IMR-90 (cell line): ENCODE measurements at regions not wholly inside any gene's neighbourhood (a gene's known extent, or its start where the extent isn't known, plus 50 kb on each side); places are given as distances from the start of the nearest gene placed in this dataset.

Experiments
- ATAC-seq: fragments of 200-7000 bp; cut with Tn5 transposase; 2 replicates; pipeline ENCODE4 v1.9.1; 2020; ENCODE audit warnings: low read depth, mild to moderate bottlenecking, moderate library complexity
- BruUV-seq: library from RNA; stranded (reverse); fragments of 400-500 nt; replicated peaks from 2 replicates; lab custom pipeline; 2021; lab: Mats Ljungman, UMichigan
- CTCF ChIA-PET: fragments of 300-600 bp; formaldehyde crosslinking; extraction: SDS; loops from one replicate; lab custom pipeline; 2021; ENCODE audit warnings: antibody characterized with exemption; lab: Yijun Ruan, JAX
- POLR2A ChIA-PET: fragments of 300-600 bp; sonication (Branson Sonifier 250); formaldehyde crosslinking; loops from one replicate; lab custom pipeline; 2022; ENCODE audit warnings: antibody characterized with exemption; ENCODE audit not compliant: unreplicated experiment; lab: Charles Lee
- DNase-seq: peaks from one replicate; pipeline ENCODE4 v3.0.0; 2013
- H2AFZ ChIP-seq: replicated peaks from 2 replicates; pipeline ENCODE3; 2013; ENCODE audit warnings: low read length, mild to moderate bottlenecking; ENCODE audit not compliant: poor library complexity
- H2AK5ac ChIP-seq: 2 replicates; pipeline ENCODE4 v1.6.1; 2013; ENCODE audit warnings: low read depth, low read length, inconsistent platforms
- H2AK9ac ChIP-seq: replicated peaks from 2 replicates; pipeline ENCODE3; 2013; ENCODE audit warnings: mild to moderate bottlenecking, low read depth, low read length, moderate library complexity; ENCODE audit not compliant: poor library complexity
- H2BK120ac ChIP-seq: 2 replicates; pipeline ENCODE4 v1.6.1; 2013; ENCODE audit warnings: low read depth, low read length, inconsistent platforms
- H2BK15ac ChIP-seq: 3 replicates; pipeline ENCODE4 v1.6.1; 2013; ENCODE audit warnings: low read depth, low read length, inconsistent platforms
- H2BK20ac ChIP-seq: 2 replicates; pipeline ENCODE4 v1.6.1; 2013; ENCODE audit warnings: low read depth, mild to moderate bottlenecking, inconsistent platforms, low read length, moderate library complexity
- H2BK5ac ChIP-seq: 2 replicates; pipeline ENCODE4 v1.6.1; 2013; ENCODE audit warnings: mild to moderate bottlenecking, low read depth, low read length, inconsistent platforms; ENCODE audit not compliant: poor library complexity, severe bottlenecking
- H3K14ac ChIP-seq: replicated peaks from 2 replicates; pipeline ENCODE4 v1.6.1; 2013; ENCODE audit warnings: low read depth, low read length, inconsistent platforms
- H3K18ac ChIP-seq: 2 replicates; pipeline ENCODE4 v1.6.1; 2013; ENCODE audit warnings: low read depth, low read length, control low read depth
- H3K23ac ChIP-seq: 2 replicates; pipeline ENCODE4 v1.6.1; 2013; ENCODE audit warnings: low read depth, low read length, inconsistent platforms
- H3K27ac ChIP-seq: 2 replicates; pipeline ENCODE4 v1.5.1; 2013; ENCODE audit warnings: mild to moderate bottlenecking, control low read depth, low read length; ENCODE audit not compliant: insufficient read depth
- H3K27me3 ChIP-seq: 2 replicates; pipeline ENCODE4 v1.6.1; 2013; ENCODE audit warnings: low read length; ENCODE audit not compliant: control insufficient read depth, insufficient read depth
- H3K36me3 ChIP-seq: 2 replicates; pipeline ENCODE4 v1.6.1; 2013; ENCODE audit warnings: low read length, mixed read lengths; ENCODE audit not compliant: control insufficient read depth, insufficient read depth
- H3K4ac ChIP-seq: 2 replicates; pipeline ENCODE4 v1.6.1; 2013; ENCODE audit warnings: low read depth, low read length, inconsistent platforms
- H3K4me1 ChIP-seq: 2 replicates; pipeline ENCODE4 v1.6.1; 2013; ENCODE audit warnings: low read length, mixed read lengths; ENCODE audit not compliant: control insufficient read depth, insufficient read depth
- H3K4me2 ChIP-seq: 2 replicates; pipeline ENCODE4 v1.6.1; 2013; ENCODE audit warnings: low read depth, mild to moderate bottlenecking, control low read depth, low read length, moderate library complexity
- H3K4me3 ChIP-seq: 2 replicates; pipeline ENCODE4 v1.5.1; 2013; ENCODE audit warnings: low read depth, mild to moderate bottlenecking, control low read depth, low read length, moderate library complexity; ENCODE audit not compliant: insufficient read depth
- H3K56ac ChIP-seq: 2 replicates; pipeline ENCODE4 v1.6.1; 2013; ENCODE audit warnings: low read length, inconsistent platforms; ENCODE audit not compliant: insufficient read depth; ENCODE audit errors: extremely low read depth
- H3K79me1 ChIP-seq, 2 experiments: 2 replicates each; pipeline ENCODE4 v1.6.1; 2013; ENCODE audit warnings: low read length in 2 of 2, inconsistent platforms in 1 of 2, low read depth in 1 of 2
- H3K9ac ChIP-seq: 2 replicates; pipeline ENCODE4 v1.6.1; 2013; ENCODE audit warnings: low read depth, low read length, control low read depth
- H3K9me1 ChIP-seq: 2 replicates; pipeline ENCODE4 v1.6.1; 2013; ENCODE audit warnings: low read length, inconsistent platforms; ENCODE audit not compliant: insufficient read depth
- H3K9me3 ChIP-seq: 2 replicates; pipeline ENCODE4 v1.6.1; 2013; ENCODE audit warnings: low read length; ENCODE audit not compliant: control insufficient read depth, insufficient read depth
- H4K20me1 ChIP-seq: 2 replicates; pipeline ENCODE4 v1.6.1; 2013; ENCODE audit warnings: low read length, inconsistent platforms; ENCODE audit not compliant: insufficient read depth
- H4K5ac ChIP-seq: 2 replicates; pipeline ENCODE4 v1.6.1; 2013; ENCODE audit warnings: mild to moderate bottlenecking, low read depth, low read length, control low read depth
- H4K8ac ChIP-seq, 2 experiments: 2 replicates each; pipeline ENCODE4 v1.6.1; 2013; ENCODE audit warnings: low read depth in 2 of 2, low read length in 2 of 2, control low read depth in 1 of 2, inconsistent platforms in 1 of 2
- H4K91ac ChIP-seq: 2 replicates; pipeline ENCODE4 v1.6.1; 2013; ENCODE audit warnings: low read depth, low read length, inconsistent platforms; ENCODE audit not compliant: insufficient read depth
- BHLHE40 ChIP-seq: fragments of 150-350 bp; IDR thresholded peaks from 2 replicates; pipeline ENCODE4 v1.6.1; 2016; ENCODE audit warnings: mild to moderate bottlenecking, low read depth, low read length
- CEBPB ChIP-seq: IDR thresholded peaks from 2 replicates; pipeline ENCODE4 v1.6.1; 2012; ENCODE audit warnings: low read depth, low read length, improper control_type of control experiment
- CHD1 ChIP-seq: IDR thresholded peaks from 2 replicates; pipeline ENCODE4 v1.6.1; 2012; ENCODE audit warnings: low read depth, low read length, improper control_type of control experiment
- CTCF ChIP-seq: conservative IDR thresholded peaks from 2 replicates; pipeline ENCODE4 v1.5.1; 2012; ENCODE audit warnings: mild to moderate bottlenecking, low read depth, low read length, improper control_type of control experiment
- FOS ChIP-seq: fragments of 150-350 bp; IDR thresholded peaks from 2 replicates; pipeline ENCODE4 v1.6.1; 2016; ENCODE audit warnings: low read depth, low read length
- MAFK ChIP-seq: IDR thresholded peaks from 2 replicates; pipeline ENCODE4 v1.6.1; 2012; ENCODE audit warnings: low read depth, low read length, improper control_type of control experiment
- MAZ ChIP-seq: IDR thresholded peaks from 2 replicates; pipeline ENCODE4 v1.6.1; 2012; ENCODE audit warnings: low read depth, mild to moderate bottlenecking, low read length, improper control_type of control experiment, moderate library complexity, borderline replicate concordance
- MXI1 ChIP-seq: IDR thresholded peaks from 2 replicates; pipeline ENCODE4 v1.6.1; 2012; ENCODE audit warnings: low read depth, mild to moderate bottlenecking, low read length, moderate library complexity, borderline replicate concordance
- NFE2L2 ChIP-seq: fragments of 150-350 bp; IDR thresholded peaks from 2 replicates; pipeline ENCODE4 v1.6.1; 2016; ENCODE audit warnings: low read depth, mild to moderate bottlenecking, low read length
- POLR2A ChIP-seq: IDR thresholded peaks from 2 replicates; pipeline ENCODE4 v1.6.1; 2012; ENCODE audit warnings: mild to moderate bottlenecking, low read depth, low read length
- RAD21 ChIP-seq: IDR thresholded peaks from 2 replicates; pipeline ENCODE4 v1.6.1; 2012; ENCODE audit warnings: low read length, improper control_type of control experiment
- RCOR1 ChIP-seq: IDR thresholded peaks from 2 replicates; pipeline ENCODE4 v1.6.1; 2012; ENCODE audit warnings: mild to moderate bottlenecking, low read length, improper control_type of control experiment; ENCODE audit not compliant: insufficient replicate concordance
- RFX5 ChIP-seq: IDR thresholded peaks from 2 replicates; pipeline ENCODE4 v1.8.0; 2012; ENCODE audit warnings: low read depth, mild to moderate bottlenecking, low read length, moderate library complexity
- SMC3 ChIP-seq: fragments of 150-350 bp; IDR thresholded peaks from 2 replicates; pipeline ENCODE4 v1.6.1; 2016; ENCODE audit warnings: low read depth, mild to moderate bottlenecking, antibody characterized with exemption, low read length, moderate library complexity
- WGBS, 2 experiments: methylation state at CpG; one replicate each; pipeline versions ENCODE4 v1.1.5 to v1.1.7; 2013; ENCODE audit warnings: missing lambda C conversion rate in 2 of 2; ENCODE audit not compliant: insufficient read length in 1 of 2; ENCODE audit errors: extremely low coverage in 2 of 2; 5-methylcytosine and 5-hydroxymethylcytosine counted together
- dilution Hi-C: fragments of 300-500 bp; cut with HindIII; formaldehyde crosslinking; loops from one replicate; pipeline ENCODE4 v1.14.3; 2018; ENCODE audit warnings: low sequenced_read_pairs; ENCODE audit not compliant: unreplicated experiment
- in situ Hi-C: fragments of 300-500 bp; cut with MboI; formaldehyde crosslinking; loops from 3 replicates; pipeline ENCODE4 v1.14.3; 2019; ENCODE audit warnings: low sequenced_read_pairs, inconsistent platforms, mixed read lengths
- intact Hi-C: fragments of 100-400 bp; cut with micrococcal nuclease; formaldehyde crosslinking; loops from 2 replicates; pipeline ENCODE4 v1.10.0; 2022
- TF ChIP-seq, protein P1 (sequence below): fragments of 150-350 bp; IDR thresholded peaks from 2 replicates; pipeline ENCODE4 v1.6.1; 2017; ENCODE audit warnings: mild to moderate bottlenecking, antibody characterized with exemption, low read length, low read depth
- TF ChIP-seq, protein P2 (sequence below): fragments of 150-350 bp; IDR thresholded peaks from 2 replicates; pipeline ENCODE4 v1.6.1; 2016; ENCODE audit warnings: low read depth, mild to moderate bottlenecking, low read length, moderate library complexity, borderline replicate concordance

GRCh38 chr2:123762221-123762620 is 262.9 kb upstream of the CNTNAP5 start:
- DNase-seq, result no peak
- no peaks in the 10 kb centered on the region for H3K27me3 ChIP-seq
- in situ Hi-C loops, result no loop called here
- H2BK5ac ChIP-seq, result no peak overlapping the region
- no TSS peak for BruUV-seq
- peaks cover 7% of the 10 kb centered on the region for H3K9me3 ChIP-seq
- no peak overlapping the region for H2BK15ac ChIP-seq
- WGBS, 2 experiments, result no CpG with 5 or more reads among the region's 6 CpGs
- no peak overlapping the region for H4K5ac ChIP-seq
- no peaks in the 10 kb centered on the region for H4K20me1 ChIP-seq
- TF ChIP-seq NFE2L2 (no peak), BHLHE40 (no peak), POLR2A (no peak), FOS (no peak), RAD21 (no peak), MXI1 (no peak), RFX5 (no peak), CEBPB (no peak), RCOR1 (no peak), CHD1 (no peak), MAZ (no peak), CTCF (no peak), SMC3 (no peak), MAFK (no peak)
- TF ChIP-seq, protein P1, sequence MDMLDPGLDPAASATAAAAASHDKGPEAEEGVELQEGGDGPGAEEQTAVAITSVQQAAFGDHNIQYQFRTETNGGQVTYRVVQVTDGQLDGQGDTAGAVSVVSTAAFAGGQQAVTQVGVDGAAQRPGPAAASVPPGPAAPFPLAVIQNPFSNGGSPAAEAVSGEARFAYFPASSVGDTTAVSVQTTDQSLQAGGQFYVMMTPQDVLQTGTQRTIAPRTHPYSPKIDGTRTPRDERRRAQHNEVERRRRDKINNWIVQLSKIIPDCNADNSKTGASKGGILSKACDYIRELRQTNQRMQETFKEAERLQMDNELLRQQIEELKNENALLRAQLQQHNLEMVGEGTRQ, result no peak
- TF ChIP-seq, protein P2, sequence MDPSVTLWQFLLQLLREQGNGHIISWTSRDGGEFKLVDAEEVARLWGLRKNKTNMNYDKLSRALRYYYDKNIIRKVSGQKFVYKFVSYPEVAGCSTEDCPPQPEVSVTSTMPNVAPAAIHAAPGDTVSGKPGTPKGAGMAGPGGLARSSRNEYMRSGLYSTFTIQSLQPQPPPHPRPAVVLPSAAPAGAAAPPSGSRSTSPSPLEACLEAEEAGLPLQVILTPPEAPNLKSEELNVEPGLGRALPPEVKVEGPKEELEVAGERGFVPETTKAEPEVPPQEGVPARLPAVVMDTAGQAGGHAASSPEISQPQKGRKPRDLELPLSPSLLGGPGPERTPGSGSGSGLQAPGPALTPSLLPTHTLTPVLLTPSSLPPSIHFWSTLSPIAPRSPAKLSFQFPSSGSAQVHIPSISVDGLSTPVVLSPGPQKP, result no peak
- no peak overlapping the region for H3K9ac ChIP-seq
- no peak for ATAC-seq
- no peak overlapping the region for H2AFZ ChIP-seq
- no peak overlapping the region for H3K56ac ChIP-seq
- no peaks in the 10 kb centered on the region for H3K79me1 ChIP-seq
- intact Hi-C loops, result no loop called here
- CTCF ChIA-PET, result no interaction called here
- no peak overlapping the region for H3K23ac ChIP-seq
- no peaks in the 10 kb centered on the region for H3K36me3 ChIP-seq
- no peak overlapping the region for H3K18ac ChIP-seq
- dilution Hi-C loops, result no loop called here
- H2BK120ac ChIP-seq, result no peak overlapping the region
- H3K4me2 ChIP-seq, result no peak overlapping the region
- H3K9me1 ChIP-seq, result no peaks in the 10 kb centered on the region
- H3K27ac ChIP-seq, result no peak overlapping the region
- H4K8ac ChIP-seq, result no peak overlapping the region
- H3K4me3 ChIP-seq, result no peak overlapping the region
- no peaks in the 10 kb centered on the region for H3K4me1 ChIP-seq
- H2AK9ac ChIP-seq, result no peak overlapping the region
- H2BK20ac ChIP-seq, result no peak overlapping the region
- no peak overlapping the region for H2AK5ac ChIP-seq
- POLR2A ChIA-PET, result no interaction called here
- H4K91ac ChIP-seq, result no peak overlapping the region
- H3K4ac ChIP-seq, result no peak overlapping the region
- H3K14ac ChIP-seq, result no peak overlapping the region
